ENCODE measurements at regions not wholly inside any gene's neighbourhood (a gene's known extent, or its start where the extent isn't known, plus 50 kb on each side); places are given as distances from the start of the nearest gene placed in this dataset.
A peak's percentile ranks its signal among the peaks of the same experiment; 100 is the strongest.

DNA sequence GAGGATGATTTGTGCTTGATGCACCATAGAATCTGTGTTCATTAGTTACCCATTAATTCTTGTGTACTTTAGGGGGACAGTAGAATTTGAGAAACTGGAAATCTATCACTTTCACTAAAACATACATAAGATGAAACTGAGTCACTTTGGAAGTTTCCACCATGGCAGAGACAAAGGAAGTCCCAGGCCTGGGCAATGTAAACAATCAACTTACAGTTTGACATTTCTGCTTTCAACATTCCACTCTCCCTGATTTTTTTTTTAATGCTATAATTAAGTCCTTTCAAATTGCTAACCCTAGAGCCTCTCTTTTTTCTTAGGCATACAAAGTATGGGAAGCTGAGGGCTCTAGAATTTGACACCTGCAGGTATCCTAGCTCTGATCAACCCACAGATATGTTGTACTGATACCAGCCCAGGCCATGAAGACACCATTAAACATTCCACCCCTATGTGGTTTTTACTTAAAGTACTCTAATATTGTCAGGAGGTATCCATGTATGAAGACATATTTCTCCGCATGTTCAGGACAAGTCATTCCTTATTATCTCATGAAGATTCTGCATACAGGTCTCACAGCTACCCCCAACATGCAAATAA lies 88.5 kb upstream of the GLS start:
- no TSS peak for BruUV-seq (replicated peaks)
- no peaks in the 10 kb centered on the region for H3K27me3 ChIP-seq (replicated peaks; ENCODE audit: control insufficient read depth, insufficient read depth, low read length)
- ChIA-PET POLR2A (no interaction called here), CTCF (interaction anchor here (0.6 kb wide), 1 partner anchor 783 kb away, joined by 3 read pairs; no protein-coding TSS in a partner anchor)
- H3K36me3 ChIP-seq (ENCODE audit: control insufficient read depth, insufficient read depth, low read length), result no peaks in the 10 kb centered on the region
- no peak for DNase-seq
- H3K36me3 Mint-ChIP-seq (ENCODE audit: insufficient read depth, unreplicated experiment), result no peaks in the 10 kb centered on the region
- H3K4me1 Mint-ChIP-seq (ENCODE audit: low read depth, unreplicated experiment), result peaks cover 33% of the 10 kb centered on the region
- no peaks in the 10 kb centered on the region for H3K9me3 ChIP-seq
- intact Hi-C loops (cut with micrococcal nuclease; ENCODE audit: unreplicated experiment), result no loop called here
- peak overlapping the region; percentile 10 for H3K27ac Mint-ChIP-seq (ENCODE audit: unreplicated experiment)
- TF ChIP-seq, protein P1, sequence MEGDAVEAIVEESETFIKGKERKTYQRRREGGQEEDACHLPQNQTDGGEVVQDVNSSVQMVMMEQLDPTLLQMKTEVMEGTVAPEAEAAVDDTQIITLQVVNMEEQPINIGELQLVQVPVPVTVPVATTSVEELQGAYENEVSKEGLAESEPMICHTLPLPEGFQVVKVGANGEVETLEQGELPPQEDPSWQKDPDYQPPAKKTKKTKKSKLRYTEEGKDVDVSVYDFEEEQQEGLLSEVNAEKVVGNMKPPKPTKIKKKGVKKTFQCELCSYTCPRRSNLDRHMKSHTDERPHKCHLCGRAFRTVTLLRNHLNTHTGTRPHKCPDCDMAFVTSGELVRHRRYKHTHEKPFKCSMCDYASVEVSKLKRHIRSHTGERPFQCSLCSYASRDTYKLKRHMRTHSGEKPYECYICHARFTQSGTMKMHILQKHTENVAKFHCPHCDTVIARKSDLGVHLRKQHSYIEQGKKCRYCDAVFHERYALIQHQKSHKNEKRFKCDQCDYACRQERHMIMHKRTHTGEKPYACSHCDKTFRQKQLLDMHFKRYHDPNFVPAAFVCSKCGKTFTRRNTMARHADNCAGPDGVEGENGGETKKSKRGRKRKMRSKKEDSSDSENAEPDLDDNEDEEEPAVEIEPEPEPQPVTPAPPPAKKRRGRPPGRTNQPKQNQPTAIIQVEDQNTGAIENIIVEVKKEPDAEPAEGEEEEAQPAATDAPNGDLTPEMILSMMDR (IDR thresholded peaks at IDR 0.05; ENCODE audit: insufficient read depth in 1 of 2, low read depth in 1 of 2, low read length in 1 of 2, severe bottlenecking in 1 of 2, unreplicated experiment in 1 of 2), result no peak
- H3K9me3 Mint-ChIP-seq (ENCODE audit: unreplicated experiment), result no peaks in the 10 kb centered on the region
- H3K4me3 ChIP-seq (ENCODE audit: low read depth, low read length), result no peak overlapping the region
- H3K4me3 Mint-ChIP-seq (ENCODE audit: unreplicated experiment), result no peak overlapping the region
- H3K27me3 Mint-ChIP-seq (ENCODE audit: insufficient read depth, unreplicated experiment), result no peaks in the 10 kb centered on the region
- peaks cover 32% of the 10 kb centered on the region for H3K4me1 ChIP-seq

DNA sequence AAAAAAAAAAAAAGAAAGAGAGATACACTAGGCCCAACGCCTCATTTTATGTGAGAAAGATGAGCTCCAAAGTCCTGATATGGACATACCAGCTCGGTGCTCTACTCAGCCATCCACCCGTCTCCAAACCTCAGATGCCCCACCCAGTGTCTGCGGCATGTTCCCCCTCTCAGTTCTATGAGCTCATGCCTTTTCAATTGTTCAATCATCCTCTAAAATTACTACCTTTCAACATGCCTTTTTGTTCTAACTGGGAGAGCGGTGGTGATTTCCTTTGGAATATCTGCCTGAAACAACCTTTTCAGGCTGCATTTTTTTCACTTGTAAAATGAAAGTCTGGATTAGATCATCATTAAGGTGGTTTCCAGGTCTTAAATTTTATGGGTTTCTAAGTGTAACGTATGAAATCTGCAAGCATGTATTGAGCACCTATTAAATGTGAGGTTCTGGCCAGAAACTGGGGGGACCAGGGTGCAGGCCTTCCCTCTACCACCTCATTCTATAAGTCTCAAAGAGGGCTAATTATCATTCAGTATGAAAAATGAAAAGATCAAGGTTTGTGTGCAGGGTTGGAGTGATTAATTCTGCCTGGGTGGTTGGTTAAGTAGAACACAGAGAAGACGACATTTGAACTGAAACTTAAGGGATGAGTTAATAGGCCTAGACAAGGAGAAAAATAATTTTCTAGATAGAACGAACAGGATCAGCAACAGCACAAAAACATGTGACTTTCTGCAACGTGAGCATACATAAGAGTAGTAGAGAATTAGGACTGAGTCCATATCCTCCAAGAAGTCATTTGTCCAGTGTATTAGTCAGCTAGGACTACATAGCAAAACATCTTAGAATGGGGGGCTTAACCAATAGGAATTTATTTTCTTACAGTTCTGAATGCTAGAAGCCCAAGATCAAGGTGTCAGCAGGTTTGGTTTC lies 87.4 kb upstream of the GLS start:
- Histone ChIP-seq H3K4me1 (peaks cover 24% of the 10 kb centered on the region), H3K27me3 (replicated peaks; ENCODE audit: control insufficient read depth, insufficient read depth, low read length) (no peaks in the 10 kb centered on the region), H3K4me3 (ENCODE audit: low read depth, low read length) (no peak overlapping the region), H3K36me3 (ENCODE audit: control insufficient read depth, insufficient read depth, low read length) (no peaks in the 10 kb centered on the region), H3K9me3 (no peaks in the 10 kb centered on the region)
- intact Hi-C loops (cut with micrococcal nuclease; ENCODE audit: unreplicated experiment), result no loop called here
- Mint-ChIP-seq H3K4me3 (ENCODE audit: unreplicated experiment) (no peak overlapping the region), H3K27me3 (ENCODE audit: insufficient read depth, unreplicated experiment) (no peaks in the 10 kb centered on the region), H3K4me1 (ENCODE audit: low read depth, unreplicated experiment) (peaks cover 27% of the 10 kb centered on the region), H3K36me3 (ENCODE audit: insufficient read depth, unreplicated experiment) (no peaks in the 10 kb centered on the region), H3K9me3 (ENCODE audit: unreplicated experiment) (no peaks in the 10 kb centered on the region), H3K27ac (ENCODE audit: unreplicated experiment) (peak overlapping the region; percentile 47)
- TF ChIP-seq, protein P1 (IDR thresholded peaks at IDR 0.05; ENCODE audit: insufficient read depth in 1 of 2, low read depth in 1 of 2, low read length in 1 of 2, severe bottlenecking in 1 of 2, unreplicated experiment in 1 of 2), result no peak
- ChIA-PET POLR2A (no interaction called here), CTCF (no interaction called here)
- no TSS peak for BruUV-seq (replicated peaks)
- DNase-seq, result no peak

DNA sequence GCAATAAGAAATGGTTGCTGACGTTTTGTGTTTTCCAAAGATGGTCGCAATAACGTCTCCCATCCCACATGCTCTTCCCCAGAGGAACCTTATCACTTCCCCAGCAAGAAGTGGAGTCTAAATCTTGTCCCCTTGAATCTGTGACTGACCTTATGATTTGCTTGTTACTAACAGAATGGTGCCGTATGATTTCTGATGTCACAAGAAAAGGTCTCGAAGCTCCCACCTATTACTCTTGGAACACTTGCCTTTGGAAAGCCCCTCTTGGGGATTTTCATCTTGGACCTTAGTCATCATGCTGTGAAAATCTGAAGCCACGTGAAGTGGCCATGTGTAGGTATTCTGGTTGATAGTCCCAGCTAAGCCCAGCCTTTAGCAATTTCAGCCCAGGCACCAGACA lies 86.2 kb upstream of the GLS start:
- Histone ChIP-seq H3K4me1 (peaks cover 13% of the 10 kb centered on the region), H3K9me3 (no peaks in the 10 kb centered on the region), H3K4me3 (ENCODE audit: low read depth, low read length) (no peak overlapping the region), H3K36me3 (ENCODE audit: control insufficient read depth, insufficient read depth, low read length) (no peaks in the 10 kb centered on the region), H3K27me3 (replicated peaks; ENCODE audit: control insufficient read depth, insufficient read depth, low read length) (no peaks in the 10 kb centered on the region)
- Mint-ChIP-seq H3K4me3 (ENCODE audit: unreplicated experiment) (no peak overlapping the region), H3K4me1 (ENCODE audit: low read depth, unreplicated experiment) (peaks cover 21% of the 10 kb centered on the region), H3K36me3 (ENCODE audit: insufficient read depth, unreplicated experiment) (no peaks in the 10 kb centered on the region), H3K27ac (ENCODE audit: unreplicated experiment) (no peak overlapping the region), H3K9me3 (ENCODE audit: unreplicated experiment) (no peaks in the 10 kb centered on the region), H3K27me3 (ENCODE audit: insufficient read depth, unreplicated experiment) (no peaks in the 10 kb centered on the region)
- CTCF ChIA-PET, result no interaction called here
- POLR2A ChIA-PET, result no interaction called here
- no peak for DNase-seq
- no TSS peak for BruUV-seq (replicated peaks)
- intact Hi-C loops (cut with micrococcal nuclease; ENCODE audit: unreplicated experiment), result no loop called here
- TF ChIP-seq, protein P1 (IDR thresholded peaks at IDR 0.05; ENCODE audit: insufficient read depth in 1 of 2, low read depth in 1 of 2, low read length in 1 of 2, severe bottlenecking in 1 of 2, unreplicated experiment in 1 of 2), result no peak
